ENCODE measurements at regions not wholly inside any gene's neighbourhood (a gene's known extent, or its start where the extent isn't known, plus 50 kb on each side); places are given as distances from the start of the nearest gene placed in this dataset.
"Not testable (repeated sequence)": the region's sequence is repeated elsewhere in the genome, so short reads cannot be mapped to it uniquely, and the experiment has no call there.

DNA sequence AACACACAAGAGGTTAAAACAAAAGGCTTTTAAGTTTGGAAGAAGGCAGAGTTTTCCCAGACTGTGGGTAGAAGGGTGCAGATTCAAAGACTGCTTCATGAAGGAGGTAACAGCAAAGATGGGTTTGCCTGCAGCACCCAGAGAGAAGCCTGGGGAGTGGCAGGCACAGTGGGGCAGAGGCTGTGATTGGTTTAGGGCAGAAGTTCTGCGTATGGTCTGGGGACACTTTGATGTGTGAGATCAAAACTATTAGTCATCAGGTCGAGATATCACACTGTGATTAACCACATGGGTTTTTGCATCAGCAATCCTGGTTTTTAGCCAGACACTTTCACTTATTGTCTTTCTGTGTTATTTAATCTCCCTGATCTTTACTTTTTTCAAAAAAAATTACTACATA is 188.8 kb upstream of the GLRA1 start:
- intact Hi-C loops (cut with DNase I), result no loop called here
- no peak for DNase-seq
- Histone ChIP-seq H3K4me1 (no peaks in the 10 kb centered on the region), H3K4me3 (no peak overlapping the region), H3K36me3 (no peaks in the 10 kb centered on the region), H3K9me3 (no peaks in the 10 kb centered on the region), H3K27ac (no peak overlapping the region), H3K27me3 (no peaks in the 10 kb centered on the region)
- ATAC-seq, result no peak
- TF ChIP-seq, protein P1, sequence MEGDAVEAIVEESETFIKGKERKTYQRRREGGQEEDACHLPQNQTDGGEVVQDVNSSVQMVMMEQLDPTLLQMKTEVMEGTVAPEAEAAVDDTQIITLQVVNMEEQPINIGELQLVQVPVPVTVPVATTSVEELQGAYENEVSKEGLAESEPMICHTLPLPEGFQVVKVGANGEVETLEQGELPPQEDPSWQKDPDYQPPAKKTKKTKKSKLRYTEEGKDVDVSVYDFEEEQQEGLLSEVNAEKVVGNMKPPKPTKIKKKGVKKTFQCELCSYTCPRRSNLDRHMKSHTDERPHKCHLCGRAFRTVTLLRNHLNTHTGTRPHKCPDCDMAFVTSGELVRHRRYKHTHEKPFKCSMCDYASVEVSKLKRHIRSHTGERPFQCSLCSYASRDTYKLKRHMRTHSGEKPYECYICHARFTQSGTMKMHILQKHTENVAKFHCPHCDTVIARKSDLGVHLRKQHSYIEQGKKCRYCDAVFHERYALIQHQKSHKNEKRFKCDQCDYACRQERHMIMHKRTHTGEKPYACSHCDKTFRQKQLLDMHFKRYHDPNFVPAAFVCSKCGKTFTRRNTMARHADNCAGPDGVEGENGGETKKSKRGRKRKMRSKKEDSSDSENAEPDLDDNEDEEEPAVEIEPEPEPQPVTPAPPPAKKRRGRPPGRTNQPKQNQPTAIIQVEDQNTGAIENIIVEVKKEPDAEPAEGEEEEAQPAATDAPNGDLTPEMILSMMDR (IDR thresholded peaks at IDR 0.05), result no peak

DNA sequence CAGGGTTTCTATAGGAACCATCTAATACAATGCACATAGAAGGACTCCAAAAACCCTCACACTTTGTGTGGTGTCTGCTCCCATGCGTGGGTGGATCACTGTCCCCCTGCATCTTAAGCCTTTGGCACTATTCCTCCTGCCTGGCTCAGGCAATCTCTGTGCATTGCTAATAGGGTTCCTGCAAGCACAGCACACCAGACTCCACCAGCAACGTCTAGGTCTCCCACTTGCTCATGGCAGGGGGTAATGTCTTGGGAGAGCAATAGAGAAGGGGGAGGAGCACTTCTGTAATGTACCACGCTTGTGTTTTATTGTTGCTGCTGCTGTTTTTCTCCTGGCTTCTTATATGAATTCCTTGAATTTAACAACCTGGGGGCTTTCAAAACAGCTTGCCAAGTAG is 182.6 kb upstream of the GLRA1 start:
- Histone ChIP-seq H3K9me3 (no peaks in the 10 kb centered on the region), H3K27me3 (no peaks in the 10 kb centered on the region), H3K4me3 (no peak overlapping the region), H3K4me1 (no peaks in the 10 kb centered on the region), H3K27ac (no peak overlapping the region), H3K36me3 (no peaks in the 10 kb centered on the region)
- DNase-seq, result no peak
- intact Hi-C loops (cut with DNase I), result no loop called here
- TF ChIP-seq, protein P1 (IDR thresholded peaks at IDR 0.05), result no peak
- ATAC-seq, result no peak

DNA sequence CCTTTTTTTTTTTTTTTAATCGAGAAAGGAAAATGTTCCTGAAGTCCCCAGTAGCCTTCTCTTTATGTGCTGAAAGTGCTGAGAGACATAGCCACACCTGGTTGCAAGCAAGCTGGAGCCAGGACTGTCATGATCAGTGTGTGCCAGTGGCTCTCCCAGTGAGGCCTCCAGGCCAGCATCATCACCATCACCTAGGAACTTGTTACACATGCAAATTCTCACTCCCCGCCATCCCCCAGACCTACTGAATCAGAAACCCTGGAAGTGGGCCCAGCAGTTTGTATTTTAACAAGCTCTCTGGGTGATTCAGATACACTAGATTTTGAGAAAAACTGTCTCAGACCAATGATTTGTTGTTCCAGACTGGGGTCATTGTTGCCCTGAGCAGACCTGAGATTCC is 181.9 kb upstream of the GLRA1 start:
- no peak for ATAC-seq
- DNase-seq, result no peak
- Histone ChIP-seq H3K4me3 (no peak overlapping the region), H3K9me3 (no peaks in the 10 kb centered on the region), H3K4me1 (no peaks in the 10 kb centered on the region), H3K27me3 (no peaks in the 10 kb centered on the region), H3K36me3 (no peaks in the 10 kb centered on the region), H3K27ac (no peak overlapping the region)
- intact Hi-C loops (cut with DNase I), result no loop called here
- TF ChIP-seq, protein P1 (IDR thresholded peaks at IDR 0.05), result no peak

DNA sequence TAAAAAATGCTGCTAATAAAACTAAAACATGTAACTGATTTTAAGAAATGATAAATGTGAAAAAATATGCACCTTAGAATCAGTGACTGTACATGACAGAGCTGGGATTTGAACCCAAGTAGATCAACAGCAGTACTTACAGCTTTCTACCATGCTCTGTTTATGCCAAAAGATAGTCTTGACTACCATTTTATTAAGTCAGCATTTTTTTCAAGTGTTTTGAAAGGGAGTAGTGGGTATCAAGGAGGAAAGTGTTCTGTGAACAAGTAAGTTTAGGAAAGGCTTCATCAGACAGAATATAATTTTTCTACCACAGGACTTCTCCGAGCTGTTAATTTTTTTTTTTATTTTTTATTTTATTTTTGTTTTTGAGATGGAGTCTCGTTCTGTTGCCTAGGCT is 180.4 kb upstream of the GLRA1 start:
- Histone ChIP-seq H3K9me3 (no peaks in the 10 kb centered on the region), H3K27ac (no peak overlapping the region), H3K36me3 (no peaks in the 10 kb centered on the region), H3K27me3 (no peaks in the 10 kb centered on the region), H3K4me1 (no peaks in the 10 kb centered on the region), H3K4me3 (no peak overlapping the region)
- TF ChIP-seq, protein P1 (IDR thresholded peaks at IDR 0.05), result no peak
- intact Hi-C loops (cut with DNase I), result no loop called here
- no peak for DNase-seq
- ATAC-seq, result no peak

DNA sequence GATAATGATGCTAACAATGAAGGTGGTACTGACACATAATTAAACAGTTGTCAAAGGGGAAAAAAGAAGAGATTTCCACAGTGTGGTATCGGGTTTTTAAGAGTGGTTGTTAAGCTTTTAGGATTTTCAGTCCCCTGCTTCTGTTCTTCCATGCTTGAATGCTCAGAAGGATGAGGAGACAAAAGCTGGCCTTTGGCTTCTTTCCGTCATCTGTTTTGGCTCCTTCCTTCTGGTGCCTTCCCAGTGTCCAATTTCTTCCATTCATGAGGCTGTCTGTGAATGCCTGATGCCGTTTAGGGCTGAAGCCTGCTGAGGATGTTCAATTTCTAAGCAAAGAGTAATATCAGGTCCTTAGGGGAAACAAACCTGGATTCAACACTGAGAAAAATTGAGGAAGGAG is 179.6 kb upstream of the GLRA1 start:
- H3K9me3 ChIP-seq, result no peaks in the 10 kb centered on the region
- TF ChIP-seq, protein P1 (IDR thresholded peaks at IDR 0.05), result no peak
- H3K27ac ChIP-seq, result no peak overlapping the region
- H3K36me3 ChIP-seq, result no peaks in the 10 kb centered on the region
- no peaks in the 10 kb centered on the region for H3K27me3 ChIP-seq
- intact Hi-C loops (cut with DNase I), result no loop called here
- DNase-seq, result no peak
- no peak for ATAC-seq
- no peaks in the 10 kb centered on the region for H3K4me1 ChIP-seq
- no peak overlapping the region for H3K4me3 ChIP-seq

DNA sequence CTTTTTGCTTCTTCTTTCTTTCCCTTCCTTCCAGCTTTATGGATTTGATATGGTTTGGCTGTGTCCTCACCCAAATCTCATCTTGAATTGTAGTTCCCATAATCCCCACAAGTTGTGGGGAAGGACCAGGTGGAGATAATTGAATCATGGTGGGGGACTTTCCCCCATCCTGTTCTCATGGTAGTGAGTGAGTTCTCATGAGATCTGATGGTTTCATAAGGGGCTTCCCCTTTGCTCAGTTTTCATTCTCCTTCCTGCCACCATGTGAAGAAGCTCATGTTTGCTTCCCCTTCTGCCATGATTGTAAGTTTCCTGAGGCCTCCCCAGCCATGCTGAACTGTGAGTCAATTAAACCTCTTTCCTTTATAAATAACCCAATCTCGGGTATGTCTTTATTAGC is 178.3 kb upstream of the GLRA1 start:
- H3K27ac ChIP-seq; ATAC-seq; H3K27me3 ChIP-seq; H3K4me3 ChIP-seq; intact Hi-C loops (cut with DNase I); H3K36me3 ChIP-seq; DNase-seq; H3K4me1 ChIP-seq; H3K9me3 ChIP-seq: not testable (repeated sequence)

Measured in left lung (tissue), 4 donors.